SH-SY5Y (cell line): ENCODE measurements at regions not wholly inside any gene's neighbourhood (a gene's known extent, or its start where the extent isn't known, plus 50 kb on each side); places are given as distances from the start of the nearest gene placed in this dataset.

Experiments used
- GATA2 ChIP-seq: IDR thresholded peaks from 2 replicates; pipeline ENCODE4 v1.6.1; 2011; ENCODE audit warnings: mild to moderate bottlenecking, low read depth, low read length
- GATA3 ChIP-seq: IDR thresholded peaks from 2 replicates; pipeline ENCODE4 v1.6.1; 2011; ENCODE audit warnings: low read depth, mild to moderate bottlenecking, low read length, moderate library complexity

GRCh38 chr9:85142968-85143367 lies 473.4 kb downstream of the NTRK2 start:
- TF ChIP-seq GATA2 (no peak), GATA3 (no peak)
